CD14-positive monocyte (primary cell): ENCODE measurements at regions not wholly inside any gene's neighbourhood (a gene's known extent, or its start where the extent isn't known, plus 50 kb on each side); places are given as distances from the start of the nearest gene placed in this dataset.

Experiments used
- DNase-seq, 3 donors: peaks; one replicate each; pipeline ENCODE4 v3.0.0-alpha.2; 2011 to 2022
- H2AFZ ChIP-seq: 2 replicates; pipeline ENCODE4 v1.6.0; 2012; ENCODE audit warnings: mild to moderate bottlenecking, low read depth, low read length, inconsistent platforms; ENCODE audit not compliant: insufficient read depth, poor library complexity, severe bottlenecking
- H3K27ac ChIP-seq, 2 donors: 1 replicate in 1 of 2; 2 replicates in 1 of 2; pipeline ENCODE4 v1.5.1; 2012 to 2013; ENCODE audit warnings: low read length in 2 of 2, control low read depth in 1 of 2, inconsistent platforms in 1 of 2, low read depth in 1 of 2, mild to moderate bottlenecking in 1 of 2
- H3K27me3 ChIP-seq, 2 donors: one replicate each; pipeline versions ENCODE4 v1.6.0 to v1.6.1; 2011 to 2013; ENCODE audit warnings: low read length in 2 of 2; ENCODE audit not compliant: control insufficient read depth in 2 of 2, insufficient read depth in 2 of 2
- H3K36me3 ChIP-seq, 2 donors: replicated peaks in 1 of 2; 1 replicate in 1 of 2; 2 replicates in 1 of 2; pipeline versions ENCODE4 v1.5.1 to v1.6.1; 2012 to 2013; ENCODE audit warnings: low read length in 2 of 2, control low read depth in 1 of 2, inconsistent platforms in 1 of 2, mild to moderate bottlenecking in 1 of 2; ENCODE audit not compliant: insufficient read depth in 2 of 2, control insufficient read depth in 1 of 2
- H3K4me1 ChIP-seq, 2 donors: 1 replicate in 1 of 2; 2 replicates in 1 of 2; pipeline versions ENCODE4 v1.5.1 to v1.6.1; 2012 to 2013; ENCODE audit warnings: low read length in 2 of 2, control low read depth in 1 of 2, inconsistent platforms in 1 of 2, mild to moderate bottlenecking in 1 of 2, moderate library complexity in 1 of 2; ENCODE audit not compliant: insufficient read depth in 2 of 2, control insufficient read depth in 1 of 2
- H3K4me2 ChIP-seq: replicated peaks from 2 replicates; pipeline ENCODE3; 2012; ENCODE audit warnings: low read length, moderate library complexity, mild to moderate bottlenecking; ENCODE audit not compliant: poor library complexity, severe bottlenecking; ENCODE audit errors: extremely low read depth
- H3K4me3 ChIP-seq, 3 experiments: fragments of 200-600 bp in 1 of 3; sonication (generic) in 1 of 3; replicated peaks in 1 of 3; 1 replicate in 2 of 3; 2 replicates in 1 of 3; pipeline ENCODE4 v1.5.1; 2011 to 2013; ENCODE audit warnings: low read length in 3 of 3, mild to moderate bottlenecking in 3 of 3, control low read depth in 2 of 3, low read depth in 2 of 3, inconsistent platforms in 1 of 3, moderate library complexity in 1 of 3
- H3K79me2 ChIP-seq: 2 replicates; pipeline ENCODE4 v1.6.0; 2012; ENCODE audit warnings: mild to moderate bottlenecking, control low read depth, inconsistent platforms, low read length, moderate library complexity; ENCODE audit not compliant: insufficient read depth
- H3K9ac ChIP-seq: 2 replicates; pipeline ENCODE4 v1.6.0; 2017; ENCODE audit warnings: low read length, mild to moderate bottlenecking; ENCODE audit not compliant: insufficient read depth, poor library complexity, severe bottlenecking
- H3K9me3 ChIP-seq, 2 donors: replicated peaks in 1 of 2; 1 replicate in 1 of 2; 2 replicates in 1 of 2; pipeline versions ENCODE4 v1.5.1 to v1.6.1; 2012 to 2013; ENCODE audit warnings: low read length in 2 of 2, control low read depth in 1 of 2; ENCODE audit not compliant: control insufficient read depth in 1 of 2, insufficient read depth in 1 of 2
- H4K20me1 ChIP-seq: 2 replicates; pipeline ENCODE4 v1.6.0; 2012; ENCODE audit warnings: mild to moderate bottlenecking, low read length, control low read depth, moderate library complexity; ENCODE audit not compliant: insufficient read depth
- H3K27ac Mint-ChIP-seq, 7 donors: one replicate each; pipeline ENCODE4 v1.8.0; 2020; ENCODE audit warnings: mild to moderate bottlenecking in 7 of 7, mixed read lengths in 7 of 7, moderate library complexity in 6 of 7, inconsistent platforms in 2 of 7
- H3K27me3 Mint-ChIP-seq, 3 donors: one replicate each; pipeline ENCODE4 v1.8.0; 2021 to 2022; ENCODE audit warnings: low read depth in 3 of 3, mild to moderate bottlenecking in 3 of 3, mixed read lengths in 3 of 3, moderate library complexity in 3 of 3, inconsistent platforms in 1 of 3
- H3K36me3 Mint-ChIP-seq, 2 donors: one replicate each; pipeline ENCODE4 v1.8.0; 2020; ENCODE audit warnings: mixed read lengths in 2 of 2, inconsistent platforms in 1 of 2, mild to moderate bottlenecking in 1 of 2
- H3K4me1 Mint-ChIP-seq: one replicate; pipeline ENCODE4 v1.8.0; 2020; ENCODE audit warnings: mild to moderate bottlenecking, mixed read lengths
- H3K4me3 Mint-ChIP-seq, 2 donors: one replicate each; pipeline ENCODE4 v1.8.0; 2020; ENCODE audit warnings: mild to moderate bottlenecking in 2 of 2, mixed read lengths in 2 of 2, moderate library complexity in 1 of 2
- H3K9me3 Mint-ChIP-seq, 7 donors: one replicate each; pipeline ENCODE4 v1.8.0; 2020 to 2022; ENCODE audit warnings: mixed read lengths in 7 of 7, mild to moderate bottlenecking in 6 of 7, moderate library complexity in 6 of 7, inconsistent platforms in 2 of 7
- WGBS: methylation state at CpG from one replicate; pipeline ENCODE4 v1.1.5; 2013; ENCODE audit warnings: missing lambda C conversion rate; ENCODE audit not compliant: insufficient coverage; 5-methylcytosine and 5-hydroxymethylcytosine counted together
- intact Hi-C, 2 donors: fragments of 100-400 bp; cut with micrococcal nuclease; formaldehyde crosslinking; loops; one replicate each; pipeline versions ENCODE4 v1.15.0 to v1.15.1; 2023
- TF ChIP-seq, protein P1 (sequence below): fragments of 200-600 bp; IDR thresholded peaks from one replicate; pipeline ENCODE4 v1.8.0; 2022; ENCODE audit warnings: antibody characterized with exemption, mild to moderate bottlenecking

DNA sequence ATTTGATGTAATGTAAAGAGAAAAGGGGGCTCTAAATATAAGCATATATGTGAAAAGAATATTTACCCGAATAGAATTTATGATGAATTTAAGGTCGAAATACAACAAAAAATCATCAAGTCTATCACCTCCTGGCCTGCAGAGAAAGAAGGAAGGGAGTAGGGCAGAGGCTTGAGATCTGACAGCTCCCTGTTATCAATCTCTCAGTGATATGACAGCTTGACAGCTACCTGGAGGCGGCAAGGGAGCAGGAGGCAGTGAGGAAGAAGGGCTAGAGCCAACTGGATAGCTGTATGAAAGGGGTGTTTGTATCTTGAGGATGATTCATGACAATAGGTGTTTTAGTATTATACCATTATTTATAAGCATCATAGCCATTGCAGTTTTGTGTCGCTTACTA is 299.8 kb upstream of the DNAJC19 start:
- TF ChIP-seq, protein P1, sequence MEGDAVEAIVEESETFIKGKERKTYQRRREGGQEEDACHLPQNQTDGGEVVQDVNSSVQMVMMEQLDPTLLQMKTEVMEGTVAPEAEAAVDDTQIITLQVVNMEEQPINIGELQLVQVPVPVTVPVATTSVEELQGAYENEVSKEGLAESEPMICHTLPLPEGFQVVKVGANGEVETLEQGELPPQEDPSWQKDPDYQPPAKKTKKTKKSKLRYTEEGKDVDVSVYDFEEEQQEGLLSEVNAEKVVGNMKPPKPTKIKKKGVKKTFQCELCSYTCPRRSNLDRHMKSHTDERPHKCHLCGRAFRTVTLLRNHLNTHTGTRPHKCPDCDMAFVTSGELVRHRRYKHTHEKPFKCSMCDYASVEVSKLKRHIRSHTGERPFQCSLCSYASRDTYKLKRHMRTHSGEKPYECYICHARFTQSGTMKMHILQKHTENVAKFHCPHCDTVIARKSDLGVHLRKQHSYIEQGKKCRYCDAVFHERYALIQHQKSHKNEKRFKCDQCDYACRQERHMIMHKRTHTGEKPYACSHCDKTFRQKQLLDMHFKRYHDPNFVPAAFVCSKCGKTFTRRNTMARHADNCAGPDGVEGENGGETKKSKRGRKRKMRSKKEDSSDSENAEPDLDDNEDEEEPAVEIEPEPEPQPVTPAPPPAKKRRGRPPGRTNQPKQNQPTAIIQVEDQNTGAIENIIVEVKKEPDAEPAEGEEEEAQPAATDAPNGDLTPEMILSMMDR: no peak
- Histone ChIP-seq H3K4me1 (no peaks in the 10 kb centered on the region), H3K27me3 (no peaks in the 10 kb centered on the region), H3K9me3 (no peaks in the 10 kb centered on the region), H3K79me2 (no peaks in the 10 kb centered on the region), H3K27ac (no peak overlapping the region), H2AFZ (no peak overlapping the region), H3K4me2 (no peak overlapping the region), H3K9ac (no peak overlapping the region), H3K4me3 (no peak overlapping the region), H3K36me3 (no peaks in the 10 kb centered on the region), H4K20me1 (no peaks in the 10 kb centered on the region)
- intact Hi-C loops: no loop called here
- Mint-ChIP-seq H3K27ac (no peak overlapping the region), H3K4me3 (no peak overlapping the region), H3K27me3 (no peaks in the 10 kb centered on the region), H3K36me3 (no peaks in the 10 kb centered on the region), H3K4me1 (no peaks in the 10 kb centered on the region), H3K9me3 (peaks cover 0 to 1% (median 0%) of the 10 kb centered on the region in 7 donors)
- no CpG with 5 or more reads among the region's 4 CpGs for WGBS
- DNase-seq: no peak

DNA sequence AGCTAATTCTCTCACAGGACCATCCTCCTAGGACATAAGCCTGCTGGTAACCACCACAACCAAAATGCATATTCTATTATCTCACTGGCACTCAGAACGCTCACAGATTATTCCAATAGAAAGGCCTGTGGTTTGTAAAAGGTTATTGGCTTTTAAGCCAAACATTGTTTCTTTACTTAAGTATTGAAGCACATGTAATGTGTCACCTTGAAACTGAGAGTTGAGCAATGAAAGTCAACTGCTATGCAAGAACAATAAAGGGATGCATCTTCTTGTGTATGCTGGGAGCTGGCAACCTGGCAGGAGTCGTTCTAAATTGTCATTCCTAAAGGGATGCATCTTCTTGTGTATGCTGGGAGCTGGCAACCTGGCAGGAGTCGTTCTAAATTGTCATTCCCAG is 298.6 kb upstream of the DNAJC19 start:
- Mint-ChIP-seq H3K9me3 (peaks cover 0 to 3% (median 0%) of the 10 kb centered on the region in 7 donors), H3K4me3 (no peak overlapping the region), H3K36me3 (no peaks in the 10 kb centered on the region), H3K27ac (no peak overlapping the region), H3K4me1 (no peaks in the 10 kb centered on the region), H3K27me3 (no peaks in the 10 kb centered on the region)
- intact Hi-C loops: no loop called here
- Histone ChIP-seq H3K9me3 (no peaks in the 10 kb centered on the region), H3K4me2 (no peak overlapping the region), H3K79me2 (no peaks in the 10 kb centered on the region), H3K27me3 (no peaks in the 10 kb centered on the region), H3K9ac (no peak overlapping the region), H4K20me1 (no peaks in the 10 kb centered on the region), H3K36me3 (no peaks in the 10 kb centered on the region), H2AFZ (no peak overlapping the region), H3K4me1 (no peaks in the 10 kb centered on the region), H3K27ac (no peak overlapping the region), H3K4me3 (no peak overlapping the region)
- DNase-seq: no peak
- no CpG with 5 or more reads among the region's 3 CpGs for WGBS
- TF ChIP-seq, protein P1: no peak
